KMS-11 (cell line): ENCODE measurements at regions not wholly inside any gene's neighbourhood (a gene's known extent, or its start where the extent isn't known, plus 50 kb on each side); places are given as distances from the start of the nearest gene placed in this dataset.

Experiments used
- H2AFZ ChIP-seq: fragments of 200-600 bp; sonication (generic); 2 replicates; pipeline ENCODE4 v1.6.1; 2016; ENCODE audit warnings: antibody characterized with exemption, mixed run types, low read depth
- H3K27ac ChIP-seq: fragments of 200-600 bp; sonication (generic); 2 replicates; pipeline ENCODE4 v1.6.1; 2016; ENCODE audit warnings: mild to moderate bottlenecking, mixed run types
- H3K27me3 ChIP-seq: fragments of 200-600 bp; sonication (generic); 2 replicates; pipeline ENCODE4 v1.6.1; 2017; ENCODE audit warnings: mild to moderate bottlenecking, low read depth, mixed run types, moderate library complexity; ENCODE audit not compliant: insufficient read depth
- H3K36me3 ChIP-seq: fragments of 200-600 bp; sonication (generic); 2 replicates; pipeline ENCODE4 v1.6.1; 2017; ENCODE audit warnings: mild to moderate bottlenecking, mixed run types; ENCODE audit not compliant: insufficient read depth
- H3K4me1 ChIP-seq: fragments of 200-600 bp; sonication (generic); 2 replicates; pipeline ENCODE4 v1.6.1; 2016; ENCODE audit warnings: mild to moderate bottlenecking, low read depth, mixed run types; ENCODE audit not compliant: poor library complexity, severe bottlenecking
- H3K4me2 ChIP-seq: fragments of 200-600 bp; sonication (generic); 2 replicates; pipeline ENCODE4 v1.7.0; 2016; ENCODE audit warnings: mild to moderate bottlenecking, mixed run types
- H3K4me3 ChIP-seq: fragments of 200-600 bp; sonication (generic); IDR thresholded peaks from 2 replicates; pipeline ENCODE4 v1.6.1; 2017; ENCODE audit warnings: low read depth, low read length, mixed read lengths; ENCODE audit not compliant: insufficient read depth
- H3K79me2 ChIP-seq: fragments of 200-600 bp; sonication (generic); 2 replicates; pipeline ENCODE4 v1.6.1; 2016; ENCODE audit warnings: low read depth, mixed run types; ENCODE audit not compliant: insufficient read depth
- H3K9ac ChIP-seq: fragments of 200-600 bp; sonication (generic); 2 replicates; pipeline ENCODE4 v1.6.1; 2016; ENCODE audit warnings: mild to moderate bottlenecking, mixed run types
- H4K20me1 ChIP-seq: fragments of 200-600 bp; sonication (generic); 2 replicates; pipeline ENCODE4 v1.6.1; 2016; ENCODE audit warnings: mild to moderate bottlenecking, mixed run types; ENCODE audit not compliant: insufficient read depth
- TF ChIP-seq, protein P1 (sequence below): fragments of 200-600 bp; sonication (generic); conservative IDR thresholded peaks from 2 replicates; pipeline ENCODE4 v1.6.1; 2017; ENCODE audit warnings: low read depth, mild to moderate bottlenecking, antibody characterized with exemption, low read length, moderate library complexity, mixed read lengths

GRCh38 chr1:229948438-229948837 lies 118.6 kb upstream of the GALNT2 start:
- no peak overlapping the region for H3K4me2 ChIP-seq
- TF ChIP-seq, protein P1, sequence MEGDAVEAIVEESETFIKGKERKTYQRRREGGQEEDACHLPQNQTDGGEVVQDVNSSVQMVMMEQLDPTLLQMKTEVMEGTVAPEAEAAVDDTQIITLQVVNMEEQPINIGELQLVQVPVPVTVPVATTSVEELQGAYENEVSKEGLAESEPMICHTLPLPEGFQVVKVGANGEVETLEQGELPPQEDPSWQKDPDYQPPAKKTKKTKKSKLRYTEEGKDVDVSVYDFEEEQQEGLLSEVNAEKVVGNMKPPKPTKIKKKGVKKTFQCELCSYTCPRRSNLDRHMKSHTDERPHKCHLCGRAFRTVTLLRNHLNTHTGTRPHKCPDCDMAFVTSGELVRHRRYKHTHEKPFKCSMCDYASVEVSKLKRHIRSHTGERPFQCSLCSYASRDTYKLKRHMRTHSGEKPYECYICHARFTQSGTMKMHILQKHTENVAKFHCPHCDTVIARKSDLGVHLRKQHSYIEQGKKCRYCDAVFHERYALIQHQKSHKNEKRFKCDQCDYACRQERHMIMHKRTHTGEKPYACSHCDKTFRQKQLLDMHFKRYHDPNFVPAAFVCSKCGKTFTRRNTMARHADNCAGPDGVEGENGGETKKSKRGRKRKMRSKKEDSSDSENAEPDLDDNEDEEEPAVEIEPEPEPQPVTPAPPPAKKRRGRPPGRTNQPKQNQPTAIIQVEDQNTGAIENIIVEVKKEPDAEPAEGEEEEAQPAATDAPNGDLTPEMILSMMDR: no peak

DNA sequence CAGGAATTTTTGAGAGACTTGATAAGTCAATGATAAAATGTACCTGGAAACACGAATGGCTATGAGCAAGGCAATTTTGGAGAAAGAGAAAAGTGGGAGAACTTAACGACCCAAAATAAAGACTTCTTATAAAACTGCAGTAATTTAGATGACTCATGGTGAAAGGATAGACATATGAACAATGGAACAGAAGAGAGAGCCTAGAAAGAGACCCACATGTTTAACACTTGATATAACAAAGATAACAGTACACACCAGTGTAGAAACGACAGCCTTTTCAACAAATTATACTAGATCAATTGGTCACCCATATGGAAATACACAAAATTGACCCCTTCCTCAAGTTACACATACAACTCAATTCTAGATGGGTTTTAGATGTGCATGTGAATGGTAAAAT lies 117.5 kb upstream of the GALNT2 start:
- Histone ChIP-seq H3K79me2 (no peaks in the 10 kb centered on the region), H3K36me3 (no peaks in the 10 kb centered on the region), H3K27ac (no peak overlapping the region), H3K27me3 (no peaks in the 10 kb centered on the region), H3K9ac (no peak overlapping the region), H2AFZ (no peak overlapping the region), H3K4me2 (no peak overlapping the region), H3K4me3 (no peak overlapping the region), H4K20me1 (no peaks in the 10 kb centered on the region), H3K4me1 (peaks cover 8% of the 10 kb centered on the region)
- TF ChIP-seq, protein P1: no peak

More at GRCh38 chr1:229948438-229948837, 118.6 kb upstream of the GALNT2 start:
- H3K79me2 ChIP-seq: no peaks in the 10 kb centered on the region
- H3K9ac ChIP-seq: no peak overlapping the region
- H4K20me1 ChIP-seq: no peaks in the 10 kb centered on the region
- H3K4me3 ChIP-seq: no peak overlapping the region
- H3K4me1 ChIP-seq: no peaks in the 10 kb centered on the region
- H3K36me3 ChIP-seq: no peaks in the 10 kb centered on the region
- no peak overlapping the region for H3K27ac ChIP-seq
- H2AFZ ChIP-seq: no peak overlapping the region
- H3K27me3 ChIP-seq: no peaks in the 10 kb centered on the region

GRCh38 chr1:229950020-229950419 lies 117.0 kb upstream of the GALNT2 start:
- Histone ChIP-seq H2AFZ (no peak overlapping the region), H3K36me3 (no peaks in the 10 kb centered on the region), H3K9ac (no peak overlapping the region), H4K20me1 (no peaks in the 10 kb centered on the region), H3K4me3 (no peak overlapping the region), H3K4me2 (no peak overlapping the region), H3K27ac (no peak overlapping the region), H3K27me3 (no peaks in the 10 kb centered on the region), H3K79me2 (no peaks in the 10 kb centered on the region), H3K4me1 (peaks cover 8% of the 10 kb centered on the region)
- TF ChIP-seq, protein P1: no peak

GRCh38 chr1:229950908-229951307 lies 116.1 kb upstream of the GALNT2 start:
- peaks cover 8% of the 10 kb centered on the region for H3K4me1 ChIP-seq
- no peak overlapping the region for H3K27ac ChIP-seq
- H3K79me2 ChIP-seq: no peaks in the 10 kb centered on the region
- H3K4me2 ChIP-seq: no peak overlapping the region
- H3K27me3 ChIP-seq: no peaks in the 10 kb centered on the region
- H3K9ac ChIP-seq: no peak overlapping the region
- H4K20me1 ChIP-seq: no peaks in the 10 kb centered on the region
- TF ChIP-seq, protein P1: no peak
- H2AFZ ChIP-seq: no peak overlapping the region
- no peaks in the 10 kb centered on the region for H3K36me3 ChIP-seq
- H3K4me3 ChIP-seq: no peak overlapping the region
